ENCODE measurements at regions not wholly inside any gene's neighbourhood (a gene's known extent, or its start where the extent isn't known, plus 50 kb on each side); places are given as distances from the start of the nearest gene placed in this dataset.
A peak's percentile ranks its signal among the peaks of the same experiment; 100 is the strongest.

DNA sequence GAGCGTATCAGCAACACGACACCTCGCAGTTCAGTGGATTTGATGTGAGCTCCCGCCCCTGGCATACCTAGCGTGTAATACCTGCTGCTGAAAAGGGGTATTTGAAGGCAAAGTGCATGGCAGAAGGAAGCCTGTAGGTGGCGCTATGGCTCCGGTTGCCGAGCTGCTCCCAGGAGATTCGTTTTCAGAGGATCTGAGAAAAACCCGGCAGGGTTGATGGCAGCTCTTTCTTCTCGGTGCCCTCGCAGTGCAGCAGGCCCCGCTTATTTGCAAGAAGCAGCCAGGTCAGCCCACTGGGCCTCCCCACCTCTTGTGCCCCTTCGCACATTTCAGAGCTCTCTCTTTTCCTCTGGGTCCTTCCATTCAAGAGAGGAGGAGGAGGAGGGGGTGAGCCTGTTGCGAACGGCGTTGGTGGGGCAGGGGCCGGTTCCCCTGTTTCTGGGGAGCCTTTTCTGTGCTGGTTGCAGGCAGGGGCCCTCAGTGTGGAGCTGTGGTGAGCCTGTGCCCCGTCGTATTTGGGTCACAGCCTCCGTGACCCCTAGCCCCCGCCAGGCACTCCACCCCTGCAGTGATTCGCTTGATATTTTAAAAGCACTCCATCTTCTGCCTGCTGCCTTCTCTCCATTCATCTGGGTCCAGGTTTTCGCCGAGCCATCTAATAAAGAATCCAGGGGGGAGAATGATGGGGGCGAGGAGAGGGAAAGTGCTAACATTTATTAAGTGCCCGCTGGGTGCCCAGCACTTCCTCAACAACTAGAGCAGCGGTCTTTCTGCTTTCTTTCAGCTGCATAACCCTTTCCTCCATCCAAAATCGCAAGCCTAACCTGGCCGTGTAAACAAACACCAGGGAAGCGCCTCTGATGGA is 85.3 kb upstream of the SYT13 start:
- DNase-seq (ENCODE audit: extremely low read depth, low read depth), result peak; percentile 12
- TF ChIP-seq, protein P1, sequence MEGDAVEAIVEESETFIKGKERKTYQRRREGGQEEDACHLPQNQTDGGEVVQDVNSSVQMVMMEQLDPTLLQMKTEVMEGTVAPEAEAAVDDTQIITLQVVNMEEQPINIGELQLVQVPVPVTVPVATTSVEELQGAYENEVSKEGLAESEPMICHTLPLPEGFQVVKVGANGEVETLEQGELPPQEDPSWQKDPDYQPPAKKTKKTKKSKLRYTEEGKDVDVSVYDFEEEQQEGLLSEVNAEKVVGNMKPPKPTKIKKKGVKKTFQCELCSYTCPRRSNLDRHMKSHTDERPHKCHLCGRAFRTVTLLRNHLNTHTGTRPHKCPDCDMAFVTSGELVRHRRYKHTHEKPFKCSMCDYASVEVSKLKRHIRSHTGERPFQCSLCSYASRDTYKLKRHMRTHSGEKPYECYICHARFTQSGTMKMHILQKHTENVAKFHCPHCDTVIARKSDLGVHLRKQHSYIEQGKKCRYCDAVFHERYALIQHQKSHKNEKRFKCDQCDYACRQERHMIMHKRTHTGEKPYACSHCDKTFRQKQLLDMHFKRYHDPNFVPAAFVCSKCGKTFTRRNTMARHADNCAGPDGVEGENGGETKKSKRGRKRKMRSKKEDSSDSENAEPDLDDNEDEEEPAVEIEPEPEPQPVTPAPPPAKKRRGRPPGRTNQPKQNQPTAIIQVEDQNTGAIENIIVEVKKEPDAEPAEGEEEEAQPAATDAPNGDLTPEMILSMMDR (IDR thresholded peaks at IDR 0.05; ENCODE audit: low read depth, low read length), result peak; percentile 94

DNA sequence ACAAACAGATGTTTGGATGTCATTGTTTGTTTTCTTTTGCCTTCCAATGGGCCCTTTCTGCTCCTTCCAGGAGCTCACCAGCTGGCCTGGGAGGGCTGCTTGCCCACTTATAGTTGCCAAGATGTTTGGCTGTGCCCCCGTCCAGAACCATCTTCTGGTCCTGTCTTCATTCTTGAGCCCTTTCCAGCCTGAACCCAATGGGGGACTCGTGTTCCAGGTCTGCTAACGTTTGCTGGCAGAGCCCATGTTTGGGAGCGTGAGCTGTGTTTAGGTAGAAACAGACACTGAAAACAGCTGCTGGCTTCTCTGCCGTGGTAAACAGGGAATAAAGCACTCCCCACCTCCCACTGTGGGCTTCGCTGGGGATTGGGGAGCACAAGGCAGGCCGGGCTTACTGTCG is 83.2 kb upstream of the SYT13 start:
- no peak for DNase-seq (ENCODE audit: extremely low read depth, low read depth)
- TF ChIP-seq, protein P1 (IDR thresholded peaks at IDR 0.05; ENCODE audit: low read depth, low read length), result no peak

DNA sequence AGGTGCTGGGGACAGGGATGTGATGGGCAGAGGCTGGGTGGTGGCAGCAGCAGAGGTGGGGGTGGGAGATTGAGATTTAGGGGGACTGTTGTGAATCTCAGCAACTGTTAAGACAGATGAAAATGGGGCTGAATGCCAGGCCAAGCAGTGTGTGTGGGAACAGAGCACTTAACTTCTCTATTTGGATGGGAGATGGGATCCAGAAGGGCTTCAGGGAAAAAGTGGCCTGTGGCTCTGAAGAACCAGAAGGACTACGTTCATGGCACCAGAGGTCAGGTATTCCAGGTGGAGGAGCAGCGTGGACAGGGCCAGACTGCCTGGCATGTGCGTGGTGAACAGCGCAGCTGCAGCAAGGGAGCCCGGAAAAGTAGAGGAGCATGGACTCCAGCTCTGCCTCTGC is 82.6 kb upstream of the SYT13 start:
- no peak for DNase-seq (ENCODE audit: extremely low read depth, low read depth)
- TF ChIP-seq, protein P1 (IDR thresholded peaks at IDR 0.05; ENCODE audit: low read depth, low read length), result no peak

DNA sequence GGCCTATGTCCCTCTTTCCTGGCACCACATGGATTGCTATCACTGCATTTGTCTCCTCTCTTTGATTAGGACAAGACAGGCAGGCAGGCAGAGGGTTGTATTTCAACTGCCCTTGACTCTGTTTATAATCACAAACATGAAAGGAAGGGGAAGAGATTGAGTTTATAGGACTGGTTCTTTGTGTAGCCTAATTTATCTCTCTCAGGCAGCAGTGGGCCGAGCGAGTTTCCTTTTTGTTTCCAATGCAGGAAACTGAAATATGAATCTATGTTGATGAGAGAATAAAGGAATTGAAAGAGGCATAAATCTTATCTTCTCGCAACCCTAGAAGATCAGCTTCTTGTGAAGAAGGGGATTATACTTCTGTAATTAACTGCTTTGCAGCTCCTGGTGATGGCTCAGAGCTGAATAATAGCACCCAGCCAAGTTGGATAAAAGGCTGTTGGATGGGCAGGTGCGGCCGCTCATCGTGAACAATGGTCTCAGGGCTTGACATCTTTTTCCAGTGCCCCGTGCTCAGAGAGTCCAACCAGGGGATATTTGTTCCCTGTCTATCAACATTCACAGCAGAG is 80.6 kb upstream of the SYT13 start:
- TF ChIP-seq, protein P1 (IDR thresholded peaks at IDR 0.05; ENCODE audit: low read depth, low read length), result no peak
- no peak for DNase-seq (ENCODE audit: extremely low read depth, low read depth)

DNA sequence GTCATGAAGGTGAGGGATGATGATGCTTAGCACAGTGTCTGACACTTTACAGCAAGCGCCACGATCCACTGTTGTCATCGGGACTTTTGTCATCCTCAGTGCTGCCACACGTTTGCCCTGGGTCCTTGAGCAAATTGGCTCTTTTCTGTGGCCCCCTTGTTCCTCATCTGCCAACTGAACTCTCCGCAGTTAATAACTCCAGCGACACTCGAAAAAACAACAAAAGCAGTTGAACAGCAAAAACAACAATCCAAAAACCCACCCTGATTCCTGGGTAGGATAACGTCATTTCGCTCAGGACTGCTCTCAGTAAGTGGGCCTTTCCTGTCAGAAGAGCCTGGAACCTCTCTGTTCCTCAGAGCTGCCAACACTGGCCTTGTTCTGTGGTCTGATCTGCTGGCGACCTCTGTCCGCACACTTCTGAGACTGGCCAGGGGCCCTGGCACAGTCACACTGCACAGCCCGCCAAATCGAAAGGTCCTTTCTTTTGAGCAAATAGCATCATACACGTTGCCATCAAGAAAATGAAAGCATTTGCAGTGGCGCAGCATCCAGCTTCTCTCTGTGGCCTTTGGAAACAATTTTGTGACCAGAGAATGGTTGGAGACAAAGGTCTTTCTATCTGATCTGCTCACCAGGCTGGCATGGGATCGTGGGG is 79.9 kb upstream of the SYT13 start:
- no peak for DNase-seq (ENCODE audit: extremely low read depth, low read depth)
- TF ChIP-seq, protein P1 (IDR thresholded peaks at IDR 0.05; ENCODE audit: low read depth, low read length), result no peak

DNA sequence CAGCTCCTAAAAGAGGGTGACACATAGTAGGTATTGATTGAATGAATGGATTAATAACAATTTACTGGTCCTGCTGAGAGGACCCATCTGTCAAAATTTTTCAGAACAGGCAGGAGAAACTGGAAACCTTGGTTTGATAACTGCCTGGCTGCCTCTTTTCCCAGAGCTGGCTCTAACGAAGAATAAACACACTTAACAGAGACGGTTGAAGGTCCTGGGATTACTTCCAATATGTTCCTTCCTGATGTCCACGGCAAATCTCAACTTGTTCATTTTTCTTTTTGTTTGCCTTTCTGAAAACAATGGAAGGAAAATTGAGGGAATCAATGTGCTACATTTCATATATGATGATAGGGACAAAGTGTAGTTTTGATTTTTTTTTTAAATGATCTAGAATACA is 76.5 kb upstream of the SYT13 start:
- DNase-seq (ENCODE audit: extremely low read depth, low read depth), result no peak

More for the DNA sequence above, 76.5 kb upstream of the SYT13 start:
- TF ChIP-seq, protein P1 (IDR thresholded peaks at IDR 0.05; ENCODE audit: low read depth, low read length), result no peak
